HTR-8/SVneo (cell line): ENCODE measurements at regions not wholly inside any gene's neighbourhood (a gene's known extent, or its start where the extent isn't known, plus 50 kb on each side); places are given as distances from the start of the nearest gene placed in this dataset.
"Not testable (repeated sequence)": the region's sequence is repeated elsewhere in the genome, so short reads cannot be mapped to it uniquely, and the experiment has no call there.

Experiments
- DNase-seq: peaks from one replicate; pipeline ENCODE4 v3.0.0; 2011; ENCODE audit warnings: low spot score, mixed read lengths; ENCODE audit not compliant: insufficient read length
- FAIRE-seq: peaks from 2 replicates; lab custom pipeline; 2011; peaks lifted over from hg19 to GRCh38; lab: Jason Lieb, UNC

- no peak for DNase-seq
- no peak for FAIRE-seq
Observed at GRCh38 chrX:78603908-78604307, 55.2 kb downstream of the RTL3 start.

- DNase-seq (peak; percentile 3), FAIRE-seq (no peak)
Observed at GRCh38 chrX:78595901-78596502, 63.1 kb downstream of the RTL3 start.

- FAIRE-seq (no peak), DNase-seq (no peak)
Observed at GRCh38 chrX:78593701-78594100, 65.4 kb downstream of the RTL3 start.

- DNase-seq, result no peak
- no peak for FAIRE-seq
Observed at GRCh38 chrX:78592030-78592429, 67.1 kb downstream of the RTL3 start.

GRCh38 chrX:78574306-78574705 lies 84.8 kb downstream of the RTL3 start:
- no peak for DNase-seq
- no peak for FAIRE-seq

- DNase-seq (no peak), FAIRE-seq (no peak)
Observed at GRCh38 chrX:78573630-78574029, 85.5 kb downstream of the RTL3 start.

- FAIRE-seq (no peak), DNase-seq (no peak)
Observed at GRCh38 chrX:78571849-78572248, 87.3 kb downstream of the RTL3 start.

- no peak for FAIRE-seq
- DNase-seq, result no peak
Observed at GRCh38 chrX:78555401-78555980, 103.6 kb downstream of the RTL3 start.

- FAIRE-seq, result not testable (repeated sequence)
Observed at GRCh38 chrX:78552628-78553027, 106.5 kb downstream of the RTL3 start.

GRCh38 chrX:78548012-78548411 lies 111.1 kb downstream of the RTL3 start:
- DNase-seq (no peak), FAIRE-seq (no peak)

More at GRCh38 chrX:78552628-78553027, 106.5 kb downstream of the RTL3 start:
- DNase-seq, result not testable (repeated sequence)

- peak; percentile 9 for FAIRE-seq
Observed at GRCh38 chrX:78545233-78545632, 113.9 kb downstream of the RTL3 start.

GRCh38 chrX:78543281-78543680 lies 115.8 kb downstream of the RTL3 start:
- no peak for DNase-seq
- FAIRE-seq, result no peak

More at GRCh38 chrX:78545233-78545632, 113.9 kb downstream of the RTL3 start:
- no peak for DNase-seq

GRCh38 chrX:78540171-78540570 lies 119.0 kb downstream of the RTL3 start:
- FAIRE-seq, result no peak

GRCh38 chrX:78534221-78534620 lies 124.9 kb downstream of the RTL3 start:
- DNase-seq (no peak), FAIRE-seq (no peak)

More at GRCh38 chrX:78540171-78540570, 119.0 kb downstream of the RTL3 start:
- DNase-seq, result no peak

- no peak for FAIRE-seq
- no peak for DNase-seq
Observed at GRCh38 chrX:78532363-78532762, 126.8 kb downstream of the RTL3 start.

GRCh38 chrX:78527818-78528217 lies 131.3 kb downstream of the RTL3 start:
- no peak for FAIRE-seq

GRCh38 chrX:78527263-78527662 lies 131.9 kb downstream of the RTL3 start:
- DNase-seq (no peak), FAIRE-seq (no peak)

More at GRCh38 chrX:78527818-78528217, 131.3 kb downstream of the RTL3 start:
- DNase-seq, result no peak

- DNase-seq (no peak), FAIRE-seq (no peak)
Observed at GRCh38 chrX:78522601-78523000, 136.5 kb downstream of the RTL3 start.

GRCh38 chrX:78517124-78517523 lies 142.0 kb downstream of the RTL3 start:
- no peak for FAIRE-seq
- no peak for DNase-seq

GRCh38 chrX:78514852-78515251 lies 144.3 kb downstream of the RTL3 start:
- FAIRE-seq (no peak), DNase-seq (no peak)

- DNase-seq, result no peak
- no peak for FAIRE-seq
Observed at GRCh38 chrX:78513971-78514738, 145.0 kb downstream of the RTL3 start.
